GM08714 (cell line): ENCODE measurements at regions not wholly inside any gene's neighbourhood (a gene's known extent, or its start where the extent isn't known, plus 50 kb on each side); places are given as distances from the start of the nearest gene placed in this dataset.

Experiments used
- H3K4me3 ChIP-seq: fragments of 200-500 bp; sonication (Bioruptor generic); 2 replicates; pipeline ENCODE4 v1.5.1; 2014; ENCODE audit warnings: mild to moderate bottlenecking, low read length, inconsistent platforms
- ZNF274 ChIP-seq: IDR thresholded peaks from 2 replicates; pipeline ENCODE4 v1.6.1; 2012; ENCODE audit warnings: mild to moderate bottlenecking, low read depth, low read length

DNA sequence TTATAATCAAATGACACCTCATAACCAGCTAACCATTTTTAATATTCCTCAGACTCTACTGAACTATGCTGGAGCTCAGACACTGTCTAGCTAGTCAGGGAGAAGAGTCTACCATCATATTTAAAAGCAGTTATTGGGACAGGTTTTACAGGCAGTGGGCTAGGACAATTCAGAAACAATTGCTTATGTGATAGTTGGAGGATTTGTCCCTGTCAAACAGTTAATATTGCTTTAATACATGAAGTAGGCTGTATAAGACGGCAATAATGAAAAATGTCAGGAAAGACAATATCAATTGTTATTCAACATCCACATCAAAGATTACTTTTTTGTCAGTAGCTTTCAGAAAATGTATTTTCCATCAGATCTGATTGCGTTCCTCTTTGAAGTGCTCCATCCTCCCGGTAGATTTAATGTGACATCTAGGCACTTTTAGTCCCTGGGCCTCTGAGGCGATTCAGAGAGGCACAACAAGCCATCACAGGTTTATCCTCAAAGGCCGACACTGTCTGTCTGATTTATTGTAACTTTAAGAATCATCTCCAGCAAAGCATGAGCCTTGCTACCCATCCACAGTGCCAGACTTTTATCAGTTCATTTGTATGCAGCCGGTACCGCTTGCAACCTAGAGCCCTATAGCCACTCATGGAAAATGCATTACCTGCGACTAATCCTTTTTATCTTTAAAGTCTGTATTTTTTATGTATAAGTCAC lies 152.2 kb downstream of the PSAT1 start:
- no peak for TF ChIP-seq ZNF274
- H3K4me3 ChIP-seq = no peak overlapping the region

DNA sequence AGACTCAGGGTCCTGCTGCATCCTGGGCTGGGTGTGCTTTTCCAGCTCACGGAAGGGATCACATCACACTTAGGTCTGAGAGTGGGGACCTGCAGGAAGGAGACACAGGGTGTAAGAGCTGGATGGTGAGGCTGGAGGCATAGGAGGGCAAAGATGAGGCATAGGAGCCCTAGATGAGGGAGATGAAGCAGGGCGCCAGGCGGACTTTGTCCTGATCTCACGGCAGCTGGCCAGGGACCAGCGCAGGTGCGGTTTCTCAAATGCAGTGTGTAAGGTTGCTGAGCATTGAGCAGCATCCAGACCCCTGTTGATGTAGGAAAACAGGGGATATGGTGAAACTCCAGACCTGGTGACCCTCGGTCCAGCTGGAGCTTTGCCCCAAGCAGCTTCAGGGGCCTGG lies 156.5 kb downstream of the PSAT1 start:
- TF ChIP-seq ZNF274 = no peak
- H3K4me3 ChIP-seq = no peak overlapping the region

- no peak for TF ChIP-seq ZNF274
- H3K4me3 ChIP-seq = no peak overlapping the region
Observed at GRCh38 chr9:78462611-78463010, 165.7 kb downstream of the PSAT1 start.

DNA sequence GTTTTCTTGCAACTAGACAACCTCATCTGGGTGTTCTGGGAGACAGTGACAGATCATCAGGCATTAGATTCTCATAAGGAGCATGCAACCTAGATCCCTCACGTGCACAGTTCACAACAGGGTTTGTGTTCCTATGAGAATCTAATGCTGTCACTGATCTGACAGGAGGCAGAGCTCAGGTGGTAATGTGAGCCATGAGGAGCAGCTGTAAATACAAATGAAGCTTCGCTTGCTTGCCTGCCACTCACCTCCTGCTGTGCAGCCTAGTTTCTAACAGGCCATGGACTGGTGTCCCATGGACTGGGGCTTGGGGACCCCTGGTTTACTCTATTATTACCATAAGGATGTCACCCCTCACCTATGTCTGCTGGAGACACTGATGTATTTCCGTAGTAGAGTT lies 166.8 kb downstream of the PSAT1 start:
- no peak for TF ChIP-seq ZNF274
- H3K4me3 ChIP-seq = no peak overlapping the region

DNA sequence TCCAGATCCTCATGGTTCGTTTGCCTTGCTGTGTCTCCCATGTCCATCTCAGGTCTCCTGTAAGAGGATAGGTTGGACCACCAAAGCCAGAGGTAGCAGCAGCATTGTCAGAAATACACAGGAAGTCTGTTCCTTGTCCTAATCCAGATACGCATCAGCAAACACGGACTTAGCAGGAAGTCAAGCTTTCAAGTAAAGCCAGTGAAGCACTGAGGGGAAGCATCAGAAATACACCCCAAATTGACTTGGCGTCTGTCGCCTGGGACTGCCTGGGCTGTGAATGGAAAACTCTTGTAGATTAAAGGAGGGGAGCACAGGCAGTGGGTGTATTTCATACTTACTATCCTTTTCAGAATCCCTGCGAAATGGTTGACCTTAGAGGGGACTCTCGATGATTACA lies 171.3 kb downstream of the PSAT1 start:
- TF ChIP-seq ZNF274 = no peak
- no peak overlapping the region for H3K4me3 ChIP-seq

- no peak overlapping the region for H3K4me3 ChIP-seq
- TF ChIP-seq ZNF274 = no peak
Observed at GRCh38 chr9:78468974-78469576, 172.2 kb downstream of the PSAT1 start.

DNA sequence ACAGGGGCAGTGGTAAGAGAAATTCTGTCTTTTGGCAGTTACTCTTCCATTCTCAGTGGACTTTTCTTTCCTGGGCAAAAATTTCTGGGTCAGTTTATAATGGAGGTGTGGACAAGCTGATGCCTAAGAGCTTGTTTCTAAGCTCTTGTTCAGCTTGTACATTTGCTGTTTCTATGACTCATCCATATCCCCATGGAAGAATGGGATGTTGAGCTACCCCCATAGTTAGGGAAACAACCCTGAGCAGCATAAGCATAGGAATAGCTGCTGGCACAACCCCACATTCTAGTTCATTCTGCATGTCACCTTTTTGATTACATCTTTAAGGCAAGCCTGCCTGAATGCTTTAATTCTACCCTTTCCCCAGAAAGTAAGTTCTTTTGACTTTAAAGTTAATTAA lies 173.3 kb downstream of the PSAT1 start:
- no peak overlapping the region for H3K4me3 ChIP-seq
- no peak for TF ChIP-seq ZNF274

- TF ChIP-seq ZNF274 = no peak
- no peak overlapping the region for H3K4me3 ChIP-seq
Observed at GRCh38 chr9:78470741-78471140, 173.8 kb downstream of the PSAT1 start.

GRCh38 chr9:78472111-78472510 lies 175.2 kb downstream of the PSAT1 start:
- TF ChIP-seq ZNF274 = no peak
- H3K4me3 ChIP-seq = no peak overlapping the region

GRCh38 chr9:78479441-78479840 lies 182.5 kb downstream of the PSAT1 start:
- H3K4me3 ChIP-seq = no peak overlapping the region

GRCh38 chr9:78486661-78487060 lies 189.7 kb downstream of the PSAT1 start:
- no peak for TF ChIP-seq ZNF274
- no peak overlapping the region for H3K4me3 ChIP-seq

More at GRCh38 chr9:78479441-78479840, 182.5 kb downstream of the PSAT1 start:
- TF ChIP-seq ZNF274 = no peak

DNA sequence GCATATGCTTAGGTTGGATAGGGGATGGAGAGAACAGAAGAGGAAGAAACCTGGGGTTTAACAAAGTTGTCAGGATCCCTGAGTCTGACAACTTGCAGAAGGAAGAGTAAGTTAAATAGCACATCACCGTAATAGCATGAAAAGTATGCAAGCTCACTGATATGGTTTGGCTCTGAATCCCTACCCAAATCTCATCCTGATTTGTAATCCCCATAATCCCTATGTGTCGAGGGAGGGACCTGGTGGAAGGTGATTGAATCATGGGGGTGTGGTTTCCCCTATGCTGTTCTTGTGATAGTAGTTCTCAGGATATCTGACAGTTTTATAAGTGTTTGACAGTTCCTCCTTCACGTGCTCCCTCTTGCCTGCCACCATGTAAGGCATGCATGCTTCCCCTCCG lies 193.3 kb downstream of the PSAT1 start:
- TF ChIP-seq ZNF274 = no peak

DNA sequence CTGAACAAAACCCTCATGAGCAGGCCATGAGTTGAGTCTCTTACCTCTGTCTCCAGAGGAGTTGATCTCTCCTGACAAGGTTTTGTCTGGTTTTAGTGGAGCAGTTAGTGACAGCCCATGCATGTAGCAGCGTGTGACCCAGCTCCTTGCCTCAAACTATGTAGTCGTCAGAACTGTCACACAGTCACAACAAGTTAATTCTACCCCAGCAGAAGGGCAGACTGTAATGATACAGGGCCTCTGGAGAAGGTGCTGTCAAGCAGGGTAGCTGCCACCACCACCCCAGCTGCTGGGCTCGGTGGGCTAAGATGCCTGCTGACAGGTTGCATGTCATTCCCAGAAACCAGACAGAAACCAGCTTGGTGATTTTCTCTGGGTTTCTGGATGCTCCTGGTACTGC lies 194.5 kb downstream of the PSAT1 start:
- no peak for TF ChIP-seq ZNF274
- H3K4me3 ChIP-seq = no peak overlapping the region

More for the DNA sequence above, 193.3 kb downstream of the PSAT1 start:
- no peak overlapping the region for H3K4me3 ChIP-seq

DNA sequence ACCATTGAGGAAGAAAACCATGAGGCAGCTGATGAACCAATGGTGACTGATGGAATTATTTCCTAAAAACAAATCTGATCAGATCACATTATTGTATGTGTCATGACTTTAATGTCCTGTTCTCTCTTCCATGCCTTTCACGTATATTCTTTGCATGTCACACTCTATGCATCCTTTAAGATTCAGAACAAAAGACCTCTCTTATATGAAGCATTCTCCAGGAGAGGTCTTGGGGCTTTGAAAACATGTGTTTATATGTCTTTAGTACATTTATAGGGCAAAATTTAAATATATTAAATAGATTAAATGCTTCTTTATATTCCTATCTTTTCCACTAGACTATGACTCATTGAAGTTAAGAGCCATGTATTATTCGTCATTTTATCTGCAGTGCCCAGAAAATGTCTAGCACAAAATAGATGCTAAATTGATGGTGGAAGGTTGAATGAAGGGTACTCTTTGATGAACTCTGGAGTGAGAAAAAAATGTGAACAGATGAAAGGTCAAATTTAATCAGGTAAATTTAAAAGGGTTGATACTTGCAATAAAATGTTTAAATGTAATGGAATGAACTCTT lies 196.3 kb downstream of the PSAT1 start:
- H3K4me3 ChIP-seq = no peak overlapping the region
- TF ChIP-seq ZNF274 = no peak

GRCh38 chr9:78502566-78502965 lies 205.6 kb downstream of the PSAT1 start:
- no peak overlapping the region for H3K4me3 ChIP-seq
- no peak for TF ChIP-seq ZNF274

- no peak for TF ChIP-seq ZNF274
- H3K4me3 ChIP-seq = no peak overlapping the region
Observed at GRCh38 chr9:78505546-78505945, 208.6 kb downstream of the PSAT1 start.
